Activated CD4-positive, alpha-beta T cell treated with anti-CD3 and anti-CD28 coated beads, Interleukin-2, amount 10 ng/mL, durations not matched to agents 7 days and 5 days (primary cell): ENCODE measurements at regions not wholly inside any gene's neighbourhood (a gene's known extent, or its start where the extent isn't known, plus 50 kb on each side); places are given as distances from the start of the nearest gene placed in this dataset.
"Not testable (repeated sequence)": the region's sequence is repeated elsewhere in the genome, so short reads cannot be mapped to it uniquely, and the experiment has no call there.

Experiments used
- CTCF ChIA-PET: fragments of 350-600 bp; sonication (Branson Sonifier 250); formaldehyde crosslinking; loops from one replicate; lab custom pipeline; 2021; ENCODE audit warnings: antibody characterized with exemption; lab: Charles Lee
- POLR2A ChIA-PET: fragments of 350-600 bp; sonication (Branson Sonifier 250); formaldehyde crosslinking; loops from one replicate; lab custom pipeline; 2021; ENCODE audit warnings: antibody characterized with exemption; lab: Charles Lee
- DNase-seq: peaks from one replicate; pipeline ENCODE4 v3.0.0-alpha.2; 2020
- H3K27ac Mint-ChIP-seq: one replicate; pipeline ENCODE4 v1.8.0; 2021; ENCODE audit warnings: mild to moderate bottlenecking, moderate library complexity, mixed read lengths
- H3K27me3 Mint-ChIP-seq: one replicate; pipeline ENCODE4 v1.8.0; 2021; ENCODE audit warnings: mixed read lengths
- H3K36me3 Mint-ChIP-seq: one replicate; pipeline ENCODE4 v1.8.0; 2021; ENCODE audit warnings: low read depth, mixed read lengths
- H3K4me1 Mint-ChIP-seq: one replicate; pipeline ENCODE4 v1.8.0; 2021; ENCODE audit warnings: mixed read lengths
- H3K4me3 Mint-ChIP-seq: one replicate; pipeline ENCODE4 v1.8.0; 2021; ENCODE audit warnings: mild to moderate bottlenecking, moderate library complexity, mixed read lengths
- H3K9me3 Mint-ChIP-seq: one replicate; pipeline ENCODE4 v1.8.0; 2021; ENCODE audit warnings: mixed read lengths

DNA sequence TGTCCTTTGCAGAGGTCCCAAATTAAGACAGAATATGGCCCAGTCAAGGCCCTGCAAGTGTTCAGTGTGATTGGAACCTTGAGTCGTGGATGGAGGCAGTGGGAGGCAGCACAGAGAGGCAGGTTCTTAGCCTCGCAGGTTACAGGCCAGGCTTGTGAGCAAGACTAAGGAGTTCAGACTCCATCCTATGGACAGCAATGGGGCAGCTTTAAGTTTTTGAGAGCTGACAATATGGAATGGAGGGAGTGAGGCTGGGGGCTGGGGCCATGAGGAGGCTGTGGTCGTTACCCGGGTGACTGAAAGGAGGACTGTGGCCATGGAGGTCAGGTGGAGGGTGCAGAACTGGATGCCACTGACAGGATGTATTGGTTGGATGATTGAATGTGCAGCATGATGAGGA lies 74.1 kb upstream of the PRR23C start:
- POLR2A ChIA-PET = no interaction called here
- Mint-ChIP-seq H3K4me3 (no peak overlapping the region), H3K27ac (no peak overlapping the region), H3K36me3 (no peaks in the 10 kb centered on the region), H3K9me3 (no peaks in the 10 kb centered on the region), H3K4me1 (no peaks in the 10 kb centered on the region), H3K27me3 (no peaks in the 10 kb centered on the region)
- CTCF ChIA-PET = no interaction called here
- DNase-seq = no peak

DNA sequence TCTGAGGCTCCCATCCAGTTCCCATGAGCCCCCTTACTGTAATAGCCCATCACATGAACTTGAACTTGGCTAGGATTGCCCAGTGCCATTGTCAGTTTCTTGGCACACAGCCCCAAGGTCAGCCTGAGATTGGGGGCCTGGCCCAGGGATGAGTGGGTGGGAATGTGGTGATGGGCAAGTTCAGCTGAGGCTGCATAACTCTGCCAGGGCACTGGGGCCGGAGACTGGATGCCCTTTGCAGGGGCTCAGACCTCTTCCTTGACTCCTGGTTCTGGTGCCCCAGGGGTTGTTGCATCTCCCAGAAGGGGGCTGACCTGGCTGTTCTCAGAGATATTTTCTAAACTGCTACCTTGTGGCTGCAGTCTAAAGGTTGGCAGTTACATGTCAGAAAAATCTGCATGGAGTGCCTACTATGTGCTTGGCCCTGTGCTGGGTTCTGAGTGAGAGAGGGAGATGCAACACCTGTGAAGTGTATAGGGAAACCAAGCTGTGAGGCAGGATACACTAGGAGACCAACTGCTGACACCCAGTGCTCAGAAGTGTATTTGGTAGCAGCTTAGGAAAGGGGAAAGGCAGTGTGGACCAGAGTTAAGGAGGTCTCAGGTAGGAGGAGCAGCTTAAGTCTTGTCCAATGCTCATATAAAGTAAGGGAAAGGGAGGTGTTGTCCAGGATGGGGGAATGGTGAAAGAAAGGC lies 74.8 kb upstream of the PRR23C start:
- Mint-ChIP-seq H3K4me1 (no peaks in the 10 kb centered on the region), H3K27me3 (no peaks in the 10 kb centered on the region), H3K4me3 (no peak overlapping the region), H3K9me3 (no peaks in the 10 kb centered on the region), H3K36me3 (no peaks in the 10 kb centered on the region), H3K27ac (no peak overlapping the region)
- CTCF ChIA-PET = no interaction called here
- POLR2A ChIA-PET = no interaction called here
- no peak for DNase-seq

DNA sequence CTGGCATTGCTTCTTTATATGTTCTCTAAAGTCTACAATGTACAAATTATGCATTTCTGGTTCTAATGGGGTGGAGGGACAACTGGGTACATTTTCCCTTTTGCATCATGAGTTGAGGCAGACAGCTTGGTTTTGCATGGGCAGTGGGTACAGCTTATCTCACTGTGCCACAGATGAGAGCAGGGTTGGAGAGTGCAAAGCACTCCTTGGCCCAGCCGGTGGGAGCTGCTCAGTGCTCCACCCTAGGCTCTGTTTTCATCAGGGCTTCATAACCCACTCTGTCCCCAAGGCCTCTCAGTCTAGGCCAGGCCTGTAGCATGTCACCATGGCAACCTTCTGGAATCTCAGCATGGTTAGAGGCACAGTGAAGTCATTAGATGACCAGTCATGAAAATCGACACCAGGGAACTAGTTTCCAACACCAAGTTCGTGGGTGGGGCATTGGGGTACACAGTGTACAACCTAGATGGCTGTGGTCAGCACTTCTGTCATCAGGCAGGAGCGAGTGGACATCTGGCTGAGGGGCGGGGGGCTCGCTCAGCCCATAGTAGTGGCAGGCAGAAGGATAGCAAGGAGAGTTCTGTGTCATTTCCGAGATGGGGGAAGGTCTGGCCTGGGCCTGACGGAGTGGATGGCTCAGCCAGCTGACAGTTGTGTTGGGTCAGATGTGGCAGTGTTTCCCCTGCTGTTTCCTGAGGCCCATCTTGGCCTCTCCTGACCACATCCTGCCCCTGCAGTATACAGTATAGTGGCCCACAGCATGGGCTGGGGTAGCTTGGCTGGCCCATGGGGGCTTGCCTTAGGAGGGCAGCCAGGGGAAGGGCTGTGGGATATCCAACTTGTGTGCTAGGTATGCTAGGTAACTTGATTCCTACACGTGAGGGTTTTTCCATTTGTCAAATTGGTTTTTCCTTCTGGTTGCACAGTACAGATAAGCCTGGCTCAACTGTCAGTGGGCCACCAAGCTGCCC lies 75.7 kb upstream of the PRR23C start:
- Mint-ChIP-seq H3K27me3 (no peaks in the 10 kb centered on the region), H3K9me3 (no peaks in the 10 kb centered on the region), H3K4me3 (no peak overlapping the region), H3K27ac (no peak overlapping the region), H3K36me3 (no peaks in the 10 kb centered on the region), H3K4me1 (no peaks in the 10 kb centered on the region)
- DNase-seq = no peak
- POLR2A ChIA-PET = no interaction called here
- CTCF ChIA-PET = no interaction called here

DNA sequence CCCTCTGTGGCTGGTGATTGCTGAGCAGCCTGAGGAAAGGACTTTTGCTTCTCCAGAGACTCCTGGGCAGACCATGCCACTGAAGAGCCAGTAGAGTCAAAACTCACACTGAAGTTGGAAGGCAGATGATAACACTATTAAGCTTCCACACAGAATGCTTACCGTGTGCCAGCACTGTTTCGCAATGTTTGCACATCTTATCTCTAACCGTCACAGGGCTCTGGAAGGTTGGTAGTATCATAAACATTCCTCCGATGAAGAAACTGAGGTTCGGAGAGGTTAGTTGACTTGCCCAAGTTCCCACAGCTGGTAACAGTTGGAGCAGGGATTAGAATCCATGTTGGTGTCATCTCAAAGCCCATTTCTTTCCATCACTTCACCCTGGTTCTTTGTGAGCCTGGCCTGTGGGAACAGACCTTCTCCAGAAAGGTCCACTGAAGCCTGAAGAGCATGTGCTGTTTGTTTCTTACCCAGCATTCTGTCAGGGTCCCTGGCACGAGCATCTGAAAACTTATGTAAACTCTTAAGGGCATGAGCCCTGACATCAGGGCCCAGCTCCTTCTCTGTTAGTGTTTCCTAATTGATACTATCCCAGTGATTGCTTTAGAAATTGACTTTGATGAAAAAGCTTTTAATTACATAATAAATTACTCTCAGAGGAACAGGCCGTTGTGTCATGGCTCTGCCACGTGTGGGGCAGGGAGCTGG lies 77.0 kb upstream of the PRR23C start:
- Mint-ChIP-seq H3K4me1 (no peaks in the 10 kb centered on the region), H3K36me3 (no peaks in the 10 kb centered on the region), H3K4me3 (no peak overlapping the region), H3K27ac (no peak overlapping the region), H3K27me3 (no peaks in the 10 kb centered on the region), H3K9me3 (no peaks in the 10 kb centered on the region)
- POLR2A ChIA-PET = no interaction called here
- DNase-seq = no peak
- CTCF ChIA-PET = no interaction called here

DNA sequence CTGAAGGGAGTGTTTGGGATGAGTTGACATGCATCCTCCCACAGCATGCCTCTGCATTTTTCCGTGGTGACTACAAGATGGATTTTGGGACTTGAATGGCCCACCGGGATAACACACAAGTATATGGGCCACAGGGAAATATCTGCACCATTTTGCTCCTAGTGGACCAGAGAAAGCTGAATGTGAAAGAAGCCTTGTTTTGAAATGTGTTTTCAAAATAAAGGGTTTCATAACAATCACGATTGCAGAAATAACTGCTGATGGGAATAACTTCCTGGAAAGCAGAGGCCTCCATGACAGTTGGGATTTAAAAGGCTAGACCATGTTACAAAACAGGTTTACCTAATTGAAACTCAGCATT lies 77.5 kb upstream of the PRR23C start:
- no peaks in the 10 kb centered on the region for H3K4me1 Mint-ChIP-seq
- no peaks in the 10 kb centered on the region for H3K27me3 Mint-ChIP-seq
- ChIA-PET POLR2A (no interaction called here), CTCF (no interaction called here)
- DNase-seq = no peak
- no peak overlapping the region for H3K4me3 Mint-ChIP-seq
- no peaks in the 10 kb centered on the region for H3K36me3 Mint-ChIP-seq
- H3K9me3 Mint-ChIP-seq = no peaks in the 10 kb centered on the region
- no peak overlapping the region for H3K27ac Mint-ChIP-seq

DNA sequence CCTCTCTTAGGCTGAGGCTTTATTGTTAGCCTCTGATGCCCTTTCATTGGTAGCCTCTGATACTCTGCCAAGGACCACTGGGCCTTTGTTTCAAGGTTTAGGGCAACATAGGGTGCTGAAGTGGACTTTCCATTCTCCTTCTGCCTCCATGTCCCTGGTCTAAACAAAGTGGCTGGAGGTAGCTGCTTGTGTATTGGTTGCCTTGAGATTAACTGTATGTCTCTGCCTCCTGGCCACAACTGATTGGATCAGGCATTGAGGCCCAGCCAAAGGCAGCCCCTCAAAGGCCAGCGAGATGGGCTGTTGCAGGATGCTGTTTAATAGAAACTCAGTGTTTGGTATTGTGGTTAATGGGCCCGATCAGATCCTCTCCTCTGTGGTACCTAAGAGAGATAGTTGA lies 77.9 kb upstream of the PRR23C start:
- no peak overlapping the region for H3K27ac Mint-ChIP-seq
- no peaks in the 10 kb centered on the region for H3K9me3 Mint-ChIP-seq
- H3K27me3 Mint-ChIP-seq = no peaks in the 10 kb centered on the region
- no peaks in the 10 kb centered on the region for H3K4me1 Mint-ChIP-seq
- CTCF ChIA-PET = no interaction called here
- no peak for DNase-seq
- H3K4me3 Mint-ChIP-seq = no peak overlapping the region
- H3K36me3 Mint-ChIP-seq = no peaks in the 10 kb centered on the region
- POLR2A ChIA-PET = no interaction called here

DNA sequence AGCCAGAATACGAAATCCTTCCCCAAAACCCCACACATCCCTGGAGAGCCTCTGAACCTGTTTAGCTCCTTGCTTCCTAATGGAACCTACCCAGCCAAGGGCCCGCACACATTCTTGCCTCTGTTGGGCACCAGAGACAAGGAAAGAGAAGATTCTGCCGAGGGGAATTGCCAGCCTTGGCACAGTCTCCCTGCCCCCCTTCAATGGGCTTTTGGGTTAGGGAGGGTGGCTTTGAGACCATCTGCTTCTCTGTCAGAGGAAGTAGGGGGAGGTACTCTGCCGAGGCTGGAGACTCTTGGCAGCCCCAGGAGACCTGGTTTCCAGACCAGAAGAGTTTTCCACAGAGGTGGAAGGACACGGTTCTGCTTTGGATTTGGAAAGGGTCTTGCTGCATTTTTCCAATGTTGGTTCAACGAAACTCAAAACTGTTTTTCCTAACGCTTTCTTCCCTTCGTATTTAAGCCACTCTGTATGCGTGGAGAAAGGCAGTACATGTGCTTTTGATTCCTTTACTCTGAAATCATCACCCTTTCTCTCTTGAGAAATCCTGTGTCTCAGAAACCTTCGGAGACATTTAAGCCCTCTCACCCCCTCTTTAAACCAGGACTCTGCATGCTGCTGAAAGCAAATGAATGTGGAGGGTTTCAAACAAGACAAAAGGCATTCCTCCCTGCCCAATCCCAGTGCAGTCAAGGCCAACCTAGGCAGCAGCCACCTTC lies 78.8 kb upstream of the PRR23C start:
- Mint-ChIP-seq H3K27me3 (no peaks in the 10 kb centered on the region), H3K36me3 (no peaks in the 10 kb centered on the region), H3K4me3 (no peak overlapping the region), H3K9me3 (no peaks in the 10 kb centered on the region), H3K27ac (no peak overlapping the region), H3K4me1 (no peaks in the 10 kb centered on the region)
- ChIA-PET POLR2A (no interaction called here), CTCF (no interaction called here)
- DNase-seq = no peak

DNA sequence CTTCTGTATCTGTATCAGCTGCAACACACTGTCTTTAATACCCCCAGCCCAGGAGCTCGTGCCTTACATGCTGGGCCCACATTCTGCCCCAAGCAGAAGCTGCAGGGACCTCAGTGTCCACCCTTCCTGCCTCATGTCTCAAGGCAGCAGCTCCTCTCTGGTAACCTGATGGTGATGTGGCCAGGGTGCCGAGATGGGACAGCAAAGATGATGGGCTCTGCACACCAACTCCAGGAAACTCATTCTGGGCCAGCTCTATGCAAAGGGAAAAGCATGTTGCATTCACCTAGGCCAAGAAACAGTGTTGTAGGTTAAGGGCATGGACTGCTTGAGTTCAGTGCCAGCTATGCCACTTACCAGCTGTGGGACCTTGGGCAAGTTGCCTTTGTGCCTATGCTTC lies 79.5 kb upstream of the PRR23C start:
- Mint-ChIP-seq H3K4me1 (no peaks in the 10 kb centered on the region), H3K27me3 (no peaks in the 10 kb centered on the region), H3K4me3 (no peak overlapping the region), H3K36me3 (no peaks in the 10 kb centered on the region), H3K27ac (no peak overlapping the region), H3K9me3 (no peaks in the 10 kb centered on the region)
- POLR2A ChIA-PET = no interaction called here
- no peak for DNase-seq
- CTCF ChIA-PET = no interaction called here

DNA sequence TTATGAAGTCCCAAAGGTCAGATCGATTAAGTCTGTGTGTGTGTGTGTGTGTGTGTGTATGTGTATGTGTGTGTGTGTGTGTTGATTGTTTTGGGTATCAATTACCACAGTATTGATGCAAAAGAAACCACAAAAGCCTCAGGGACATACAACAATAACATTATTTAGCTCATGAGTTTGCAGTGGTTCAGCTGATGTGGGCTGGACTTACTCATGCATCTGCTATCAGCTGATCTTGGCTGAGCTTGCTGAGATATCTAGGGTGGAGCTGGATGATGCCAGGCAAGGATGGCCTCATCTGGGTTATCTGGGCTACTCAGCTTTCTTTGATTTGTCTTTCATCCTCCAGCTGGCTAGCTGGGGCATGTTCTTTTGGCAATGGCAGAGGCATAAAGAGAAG lies 82.4 kb upstream of the PRR23C start:
- no peaks in the 10 kb centered on the region for H3K9me3 Mint-ChIP-seq
- no peak overlapping the region for H3K4me3 Mint-ChIP-seq
- CTCF ChIA-PET = interaction anchor here (0.9 to 1.5 kb wide), 2 partner anchors 10 to 12 kb away, joined by 3 read pairs; no protein-coding TSS in a partner anchor
- no peaks in the 10 kb centered on the region for H3K27me3 Mint-ChIP-seq
- POLR2A ChIA-PET = no interaction called here
- H3K36me3 Mint-ChIP-seq = no peaks in the 10 kb centered on the region
- H3K4me1 Mint-ChIP-seq = no peaks in the 10 kb centered on the region
- DNase-seq = no peak
- no peak overlapping the region for H3K27ac Mint-ChIP-seq

DNA sequence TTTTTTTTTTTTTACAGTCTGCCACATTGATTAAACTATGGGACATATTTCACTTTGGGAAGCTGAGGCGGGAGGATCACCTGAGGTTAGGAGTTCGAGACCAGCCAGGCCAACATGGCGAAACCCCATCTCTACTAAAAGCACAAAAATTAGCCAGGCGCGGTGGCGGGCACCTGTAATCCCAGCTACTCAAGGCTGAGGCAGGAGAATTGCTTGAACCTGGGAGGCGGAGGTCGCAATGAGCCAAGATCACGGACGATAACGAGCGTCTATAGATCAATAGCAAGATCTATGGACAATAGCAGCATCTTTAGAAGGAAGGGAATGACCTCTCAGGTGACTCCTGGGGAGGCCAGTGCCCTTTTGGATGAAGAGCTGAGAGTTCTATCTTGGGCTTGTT lies 82.9 kb upstream of the PRR23C start:
- H3K9me3 Mint-ChIP-seq, H3K27me3 Mint-ChIP-seq, H3K36me3 Mint-ChIP-seq, POLR2A ChIA-PET, H3K27ac Mint-ChIP-seq, H3K4me1 Mint-ChIP-seq, DNase-seq, H3K4me3 Mint-ChIP-seq: not testable (repeated sequence)
- CTCF ChIA-PET = interaction anchor here (0.9 to 1.5 kb wide), 2 partner anchors 11 kb away, joined by 3 read pairs; no protein-coding TSS in a partner anchor

DNA sequence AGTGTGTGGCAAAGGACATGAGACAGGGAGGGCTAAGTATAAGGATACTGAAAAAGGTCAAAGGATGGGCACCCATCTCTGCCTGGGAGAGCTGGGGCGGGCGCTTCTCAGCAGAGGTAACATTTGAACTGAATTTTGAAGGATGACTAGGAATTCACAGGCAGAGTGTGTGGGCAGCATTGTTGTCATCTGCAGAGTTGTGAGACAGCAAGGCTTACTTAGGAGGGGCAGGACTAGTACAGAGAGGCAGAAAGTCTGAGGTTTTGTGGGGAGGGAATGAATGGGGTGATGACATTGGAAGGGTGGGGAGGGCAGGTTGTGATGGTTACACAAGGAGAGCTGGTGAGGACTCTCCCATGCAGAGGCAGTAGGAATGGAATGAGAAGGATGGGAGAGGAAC lies 84.1 kb upstream of the PRR23C start:
- no peak overlapping the region for H3K4me3 Mint-ChIP-seq
- no peaks in the 10 kb centered on the region for H3K27me3 Mint-ChIP-seq
- H3K9me3 Mint-ChIP-seq = no peaks in the 10 kb centered on the region
- DNase-seq = no peak
- H3K4me1 Mint-ChIP-seq = no peaks in the 10 kb centered on the region
- H3K27ac Mint-ChIP-seq = no peak overlapping the region
- H3K36me3 Mint-ChIP-seq = no peaks in the 10 kb centered on the region
- ChIA-PET POLR2A (no interaction called here), CTCF (no interaction called here)

DNA sequence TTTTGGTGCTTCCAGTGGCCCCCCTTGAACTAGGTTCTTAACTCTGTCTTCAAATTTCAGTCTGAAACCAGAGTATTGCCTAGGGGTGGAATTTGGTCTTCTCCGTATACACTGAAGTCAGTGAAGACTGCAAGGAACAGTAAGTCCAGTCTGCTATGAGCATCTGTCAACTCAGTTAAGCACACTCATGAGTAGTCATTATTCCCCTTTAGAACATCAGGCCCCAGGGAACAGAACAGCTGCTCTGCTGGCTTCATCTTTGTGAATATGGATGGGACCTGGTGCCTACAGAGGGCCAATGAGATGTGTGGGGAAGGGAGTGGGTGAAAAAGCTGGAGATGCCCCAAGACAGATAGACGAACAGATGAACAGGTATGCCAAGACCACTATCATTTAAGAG lies 85.2 kb upstream of the PRR23C start:
- Mint-ChIP-seq H3K9me3 (no peaks in the 10 kb centered on the region), H3K27ac (no peak overlapping the region), H3K4me1 (no peaks in the 10 kb centered on the region), H3K27me3 (no peaks in the 10 kb centered on the region), H3K4me3 (no peak overlapping the region), H3K36me3 (no peaks in the 10 kb centered on the region)
- DNase-seq = no peak
- CTCF ChIA-PET = no interaction called here
- POLR2A ChIA-PET = no interaction called here
